ENCODE measurements at regions not wholly inside any gene's neighbourhood (a gene's known extent, or its start where the extent isn't known, plus 50 kb on each side); places are given as distances from the start of the nearest gene placed in this dataset.

DNA sequence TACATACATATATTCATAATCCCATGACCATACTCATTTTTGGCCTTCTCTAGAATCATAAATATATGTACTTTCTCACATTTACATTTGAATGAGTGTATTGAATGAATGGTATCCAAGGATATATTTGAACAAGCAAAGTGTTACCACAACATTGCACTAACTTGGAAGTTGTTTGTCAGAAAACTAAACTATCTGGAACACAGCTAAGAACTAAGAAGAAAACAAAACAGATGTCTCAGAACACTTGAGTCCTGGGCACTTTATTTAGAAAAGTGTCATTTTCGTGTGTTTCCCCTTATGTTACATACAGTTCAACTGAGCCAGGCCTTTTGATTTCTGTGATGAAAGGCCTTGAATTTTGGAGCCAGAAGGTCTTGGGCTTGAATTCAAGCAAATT, 466.7 kb upstream of the FAT1 start:
- WGBS, 2 donors (ENCODE audit: low coverage in 1 of 2) = 40 to 44% methylated on average over 1 of the region's 1 CpG
- H3K4me3 ChIP-seq = no peak overlapping the region
- no peaks in the 10 kb centered on the region for H3K27me3 ChIP-seq
- DNase-seq = no peak
- intact Hi-C loops (cut with DNase I; ENCODE audit: low total_unique reads) (no loop called here), in situ Hi-C loops (cut with MboI; ENCODE audit: low pct_ligation_motif_present in 1 of 4, low pct_unique_long_range_greater_than_20kb in 1 of 4, low sequenced_read_pairs in 3 of 4) (no loop called here)
- H3K27ac ChIP-seq = no peak overlapping the region
- TF ChIP-seq POLR2AphosphoS5 (IDR thresholded peaks at IDR 0.05) = no peak
- TF ChIP-seq POLR2A (IDR thresholded peaks at IDR 0.05) = no peak
- TF ChIP-seq, protein P1, sequence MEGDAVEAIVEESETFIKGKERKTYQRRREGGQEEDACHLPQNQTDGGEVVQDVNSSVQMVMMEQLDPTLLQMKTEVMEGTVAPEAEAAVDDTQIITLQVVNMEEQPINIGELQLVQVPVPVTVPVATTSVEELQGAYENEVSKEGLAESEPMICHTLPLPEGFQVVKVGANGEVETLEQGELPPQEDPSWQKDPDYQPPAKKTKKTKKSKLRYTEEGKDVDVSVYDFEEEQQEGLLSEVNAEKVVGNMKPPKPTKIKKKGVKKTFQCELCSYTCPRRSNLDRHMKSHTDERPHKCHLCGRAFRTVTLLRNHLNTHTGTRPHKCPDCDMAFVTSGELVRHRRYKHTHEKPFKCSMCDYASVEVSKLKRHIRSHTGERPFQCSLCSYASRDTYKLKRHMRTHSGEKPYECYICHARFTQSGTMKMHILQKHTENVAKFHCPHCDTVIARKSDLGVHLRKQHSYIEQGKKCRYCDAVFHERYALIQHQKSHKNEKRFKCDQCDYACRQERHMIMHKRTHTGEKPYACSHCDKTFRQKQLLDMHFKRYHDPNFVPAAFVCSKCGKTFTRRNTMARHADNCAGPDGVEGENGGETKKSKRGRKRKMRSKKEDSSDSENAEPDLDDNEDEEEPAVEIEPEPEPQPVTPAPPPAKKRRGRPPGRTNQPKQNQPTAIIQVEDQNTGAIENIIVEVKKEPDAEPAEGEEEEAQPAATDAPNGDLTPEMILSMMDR (IDR thresholded peaks at IDR 0.05) = no peak
- no peak for TF ChIP-seq EP300 (IDR thresholded peaks at IDR 0.05; ENCODE audit: low read depth)
- H3K9me3 ChIP-seq = no peaks in the 10 kb centered on the region
- no peaks in the 10 kb centered on the region for H3K4me1 ChIP-seq
- no peaks in the 10 kb centered on the region for H3K36me3 ChIP-seq

DNA sequence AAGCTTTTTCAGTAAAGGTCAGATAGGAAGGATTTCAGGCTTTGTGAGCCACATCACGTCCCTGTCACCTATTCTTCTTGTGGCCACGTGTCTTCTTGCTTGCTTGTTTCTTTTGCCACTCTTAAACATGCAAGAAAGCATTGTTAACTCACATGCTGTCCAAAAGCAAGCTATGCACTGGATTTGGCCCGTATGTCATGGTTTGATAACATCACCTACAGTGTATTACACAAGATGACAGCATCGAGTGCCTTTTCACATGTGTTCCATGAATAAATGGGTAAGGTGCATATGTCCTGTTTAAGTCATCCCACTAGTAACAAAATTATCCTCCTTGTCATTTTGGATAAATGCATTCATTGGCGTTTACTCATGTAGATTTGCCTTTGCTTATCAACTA, 468.0 kb upstream of the FAT1 start:
- TF ChIP-seq POLR2AphosphoS5 (IDR thresholded peaks at IDR 0.05) (no peak), POLR2A (IDR thresholded peaks at IDR 0.05) (no peak), EP300 (IDR thresholded peaks at IDR 0.05; ENCODE audit: low read depth) (no peak)
- TF ChIP-seq, protein P1 (IDR thresholded peaks at IDR 0.05) = no peak
- Histone ChIP-seq H3K4me3 (no peak overlapping the region), H3K27me3 (no peaks in the 10 kb centered on the region), H3K4me1 (no peaks in the 10 kb centered on the region), H3K27ac (no peak overlapping the region), H3K36me3 (no peaks in the 10 kb centered on the region), H3K9me3 (no peaks in the 10 kb centered on the region)
- WGBS, 2 donors (ENCODE audit: low coverage in 1 of 2) = 85 to 87% methylated on average over 4 to 5 of the region's 5 CpGs
- intact Hi-C loops (cut with DNase I; ENCODE audit: low total_unique reads) = no loop called here
- DNase-seq = no peak
- in situ Hi-C loops (cut with MboI; ENCODE audit: low pct_ligation_motif_present in 1 of 4, low pct_unique_long_range_greater_than_20kb in 1 of 4, low sequenced_read_pairs in 3 of 4) = no loop called here

DNA sequence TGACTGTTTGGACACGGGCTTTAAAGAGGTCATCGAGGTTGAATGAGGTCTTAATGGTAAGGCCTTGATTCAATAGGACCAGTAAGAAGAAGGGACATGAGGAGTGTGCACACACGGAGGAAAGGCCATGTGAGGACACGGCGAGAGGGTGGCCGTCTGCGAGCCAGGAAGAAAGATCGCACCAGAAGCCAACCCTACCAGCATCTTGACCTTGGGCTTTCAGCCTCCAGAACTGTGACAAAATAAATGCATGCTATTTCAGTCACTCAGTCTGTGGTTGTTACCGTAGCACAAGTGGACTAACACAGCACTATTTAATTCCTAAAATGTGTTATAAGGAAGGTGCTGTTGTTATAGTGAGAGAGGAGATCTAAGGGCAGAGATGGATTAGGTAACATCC, 468.6 kb upstream of the FAT1 start:
- Histone ChIP-seq H3K36me3 (no peaks in the 10 kb centered on the region), H3K9me3 (no peaks in the 10 kb centered on the region), H3K4me3 (no peak overlapping the region), H3K4me1 (no peaks in the 10 kb centered on the region), H3K27ac (no peak overlapping the region), H3K27me3 (no peaks in the 10 kb centered on the region)
- TF ChIP-seq, protein P1 (IDR thresholded peaks at IDR 0.05) = no peak
- no peak for TF ChIP-seq POLR2A (IDR thresholded peaks at IDR 0.05)
- WGBS, 2 donors (ENCODE audit: low coverage in 1 of 2) = 92 to 95% methylated on average over 8 to 9 of the region's 9 CpGs
- intact Hi-C loops (cut with DNase I; ENCODE audit: low total_unique reads) = no loop called here
- in situ Hi-C loops (cut with MboI; ENCODE audit: low pct_ligation_motif_present in 1 of 4, low pct_unique_long_range_greater_than_20kb in 1 of 4, low sequenced_read_pairs in 3 of 4) = no loop called here
- no peak for DNase-seq

DNA sequence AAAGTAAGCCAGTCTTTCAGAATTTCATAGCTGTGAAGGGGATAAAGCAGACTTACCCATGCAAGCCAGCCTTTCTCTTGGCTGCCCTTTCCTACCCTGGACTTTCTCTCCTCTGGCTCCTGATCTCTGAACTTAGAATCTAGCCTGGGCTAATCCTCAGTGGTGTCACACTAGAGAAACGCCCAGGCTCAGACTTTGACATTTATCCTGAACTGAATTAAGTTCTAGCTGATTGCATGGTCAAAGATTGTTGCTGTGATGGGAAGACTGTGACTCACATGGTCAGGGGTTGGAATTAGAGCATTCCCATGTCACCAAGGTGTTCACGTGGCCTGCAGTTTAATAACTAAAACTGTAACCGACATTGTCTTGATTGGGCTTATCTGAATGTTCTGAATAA, 469.5 kb upstream of the FAT1 start:
- Histone ChIP-seq H3K27me3 (no peaks in the 10 kb centered on the region), H3K9me3 (no peaks in the 10 kb centered on the region), H3K36me3 (no peaks in the 10 kb centered on the region), H3K4me3 (no peak overlapping the region), H3K4me1 (no peaks in the 10 kb centered on the region), H3K27ac (no peak overlapping the region)
- DNase-seq = no peak
- WGBS, 2 donors (ENCODE audit: low coverage in 1 of 2) = 47 to 67% methylated on average over 2 to 3 of the region's 3 CpGs
- intact Hi-C loops (cut with DNase I; ENCODE audit: low total_unique reads) = no loop called here
- in situ Hi-C loops (cut with MboI; ENCODE audit: low pct_ligation_motif_present in 1 of 4, low pct_unique_long_range_greater_than_20kb in 1 of 4, low sequenced_read_pairs in 3 of 4) = no loop called here
- TF ChIP-seq POLR2A (IDR thresholded peaks at IDR 0.05) (no peak), EP300 (IDR thresholded peaks at IDR 0.05; ENCODE audit: low read depth) (no peak)
- TF ChIP-seq, protein P1 (IDR thresholded peaks at IDR 0.05) = no peak

Measured in transverse colon (tissue), 4 donors.